ENCODE measurements at regions not wholly inside any gene's neighbourhood (a gene's known extent, or its start where the extent isn't known, plus 50 kb on each side); places are given as distances from the start of the nearest gene placed in this dataset.
"Not testable (repeated sequence)": the region's sequence is repeated elsewhere in the genome, so short reads cannot be mapped to it uniquely, and the experiment has no call there.

GRCh38 chr13:37173214-37173613, 67.8 kb upstream of the CSNK1A1L start:
- WGBS (ENCODE audit: insufficient coverage, insufficient read length), result no CpG with 5 or more reads among the region's 3 CpGs
- H3K27me3 ChIP-seq (ENCODE audit: control insufficient read depth, insufficient read depth, low read length), result no peaks in the 10 kb centered on the region
- DNase-seq (ENCODE audit: low read depth, low spot score), result no peak
- no peak overlapping the region for H3K4me3 ChIP-seq (ENCODE audit: low read length)
- no peaks in the 10 kb centered on the region for H3K9me3 ChIP-seq (ENCODE audit: control insufficient read depth, insufficient read depth, low read length)
- no peaks in the 10 kb centered on the region for H3K36me3 ChIP-seq (ENCODE audit: control insufficient read depth, insufficient read depth, low read length)
- no peak overlapping the region for H3K27ac ChIP-seq (ENCODE audit: low read length)
- no peaks in the 10 kb centered on the region for H3K4me1 ChIP-seq (ENCODE audit: control insufficient read depth, insufficient read depth, low read length)

GRCh38 chr13:37172226-37172625, 66.8 kb upstream of the CSNK1A1L start:
- H3K4me3 ChIP-seq (ENCODE audit: low read length); H3K27ac ChIP-seq (ENCODE audit: low read length); H3K27me3 ChIP-seq (ENCODE audit: control insufficient read depth, insufficient read depth, low read length); H3K9me3 ChIP-seq (ENCODE audit: control insufficient read depth, insufficient read depth, low read length); DNase-seq (ENCODE audit: low read depth, low spot score); H3K36me3 ChIP-seq (ENCODE audit: control insufficient read depth, insufficient read depth, low read length); H3K4me1 ChIP-seq (ENCODE audit: control insufficient read depth, insufficient read depth, low read length): not testable (repeated sequence)
- no CpG with 5 or more reads among the region's 11 CpGs for WGBS (ENCODE audit: insufficient coverage, insufficient read length)

- Histone ChIP-seq H3K9me3 (ENCODE audit: control insufficient read depth, insufficient read depth, low read length) (no peaks in the 10 kb centered on the region), H3K36me3 (ENCODE audit: control insufficient read depth, insufficient read depth, low read length) (no peaks in the 10 kb centered on the region), H3K4me1 (ENCODE audit: control insufficient read depth, insufficient read depth, low read length) (no peaks in the 10 kb centered on the region), H3K27me3 (ENCODE audit: control insufficient read depth, insufficient read depth, low read length) (no peaks in the 10 kb centered on the region), H3K27ac (ENCODE audit: low read length) (no peak overlapping the region), H3K4me3 (ENCODE audit: low read length) (no peak overlapping the region)
- DNase-seq (ENCODE audit: low read depth, low spot score), result no peak
Measured at GRCh38 chr13:37168926-37169325, 63.5 kb upstream of the CSNK1A1L start.

DNA sequence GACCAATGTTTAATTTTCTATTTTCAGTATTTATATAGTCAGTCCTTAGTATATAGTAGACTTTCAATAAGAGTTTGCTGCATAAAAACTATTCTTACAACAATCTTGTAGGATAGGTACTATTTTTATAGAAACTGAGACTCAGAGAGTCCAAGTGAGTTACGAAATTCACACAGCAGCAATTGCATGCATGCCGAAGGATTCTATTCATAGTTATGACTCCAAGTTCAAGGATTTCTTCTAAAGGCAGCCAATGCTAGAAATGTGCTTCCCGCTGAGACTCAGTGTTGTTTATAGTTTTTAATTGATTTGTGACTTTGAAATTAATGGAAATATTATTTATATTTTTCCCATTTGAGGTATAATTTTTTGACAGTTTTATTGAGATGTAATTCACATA, 62.7 kb upstream of the CSNK1A1L start:
- no peaks in the 10 kb centered on the region for H3K9me3 ChIP-seq (ENCODE audit: control insufficient read depth, insufficient read depth, low read length)
- H3K4me1 ChIP-seq (ENCODE audit: control insufficient read depth, insufficient read depth, low read length), result no peaks in the 10 kb centered on the region
- H3K27me3 ChIP-seq (ENCODE audit: control insufficient read depth, insufficient read depth, low read length), result no peaks in the 10 kb centered on the region
- no peaks in the 10 kb centered on the region for H3K36me3 ChIP-seq (ENCODE audit: control insufficient read depth, insufficient read depth, low read length)
- DNase-seq (ENCODE audit: low read depth, low spot score), result no peak
- no peak overlapping the region for H3K4me3 ChIP-seq (ENCODE audit: low read length)
- H3K27ac ChIP-seq (ENCODE audit: low read length), result no peak overlapping the region
- no CpG with 5 or more reads among the region's 3 CpGs for WGBS (ENCODE audit: insufficient coverage, insufficient read length)

DNA sequence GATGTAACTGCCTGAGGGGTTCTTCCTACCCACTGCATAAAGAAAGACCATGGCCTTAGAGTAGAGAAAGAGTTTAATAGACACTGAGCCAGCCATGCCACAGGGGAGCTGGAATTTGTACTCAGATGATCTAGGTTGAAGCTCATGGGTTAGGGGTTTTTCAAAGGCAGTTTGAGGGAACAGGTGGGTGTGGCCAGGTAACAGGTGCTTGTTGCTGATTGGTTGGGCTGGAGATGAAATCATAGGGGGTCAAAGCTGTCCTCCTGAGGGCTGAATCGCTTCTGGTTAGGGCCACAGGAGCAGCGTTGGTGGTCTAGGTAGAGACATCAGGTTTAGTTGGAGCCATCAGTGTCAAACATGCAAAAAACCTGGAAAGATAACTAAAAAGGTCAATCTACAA, 59.2 kb upstream of the CSNK1A1L start:
- Histone ChIP-seq H3K9me3 (ENCODE audit: control insufficient read depth, insufficient read depth, low read length) (no peaks in the 10 kb centered on the region), H3K27me3 (ENCODE audit: control insufficient read depth, insufficient read depth, low read length) (no peaks in the 10 kb centered on the region), H3K36me3 (ENCODE audit: control insufficient read depth, insufficient read depth, low read length) (no peaks in the 10 kb centered on the region), H3K4me1 (ENCODE audit: control insufficient read depth, insufficient read depth, low read length) (no peaks in the 10 kb centered on the region), H3K4me3 (ENCODE audit: low read length) (no peak overlapping the region), H3K27ac (ENCODE audit: low read length) (no peak overlapping the region)
- WGBS (ENCODE audit: insufficient coverage, insufficient read length), result no CpG with 5 or more reads among the region's 2 CpGs
- DNase-seq (ENCODE audit: low read depth, low spot score), result no peak

DNA sequence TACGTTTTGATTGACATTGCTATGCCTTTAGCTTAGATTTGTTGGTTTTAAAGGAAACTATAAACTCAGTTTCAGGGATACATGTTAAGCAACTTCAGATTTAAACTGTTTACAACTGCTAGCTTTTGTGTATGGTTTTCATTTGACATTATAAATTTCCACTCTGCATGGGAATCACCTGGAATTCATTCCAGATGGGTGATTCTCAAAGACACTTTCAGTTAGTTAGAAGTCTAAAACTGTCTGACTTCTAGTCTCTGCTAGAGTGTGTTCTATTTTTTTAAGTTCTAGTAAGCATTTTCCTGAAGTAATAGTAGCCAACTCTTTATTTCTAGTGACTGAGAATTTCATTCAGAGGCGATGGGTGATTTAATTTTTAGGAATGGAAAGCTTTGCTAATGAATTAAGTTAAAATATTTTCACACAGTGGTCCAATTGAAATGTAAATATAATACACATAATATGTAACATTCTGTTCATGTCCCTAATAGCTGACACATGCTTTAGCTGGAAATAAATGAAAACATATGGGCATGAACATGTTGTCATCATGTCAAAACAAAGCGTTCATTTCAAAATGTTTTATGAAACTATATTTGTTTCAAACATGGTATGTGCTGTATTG, 58.3 kb upstream of the CSNK1A1L start:
- Histone ChIP-seq H3K4me3 (ENCODE audit: low read length) (no peak overlapping the region), H3K27ac (ENCODE audit: low read length) (no peak overlapping the region), H3K27me3 (ENCODE audit: control insufficient read depth, insufficient read depth, low read length) (no peaks in the 10 kb centered on the region), H3K9me3 (ENCODE audit: control insufficient read depth, insufficient read depth, low read length) (no peaks in the 10 kb centered on the region), H3K4me1 (ENCODE audit: control insufficient read depth, insufficient read depth, low read length) (no peaks in the 10 kb centered on the region), H3K36me3 (ENCODE audit: control insufficient read depth, insufficient read depth, low read length) (no peaks in the 10 kb centered on the region)
- no CpG with 5 or more reads among the region's 3 CpGs for WGBS (ENCODE audit: insufficient coverage, insufficient read length)
- no peak for DNase-seq (ENCODE audit: low read depth, low spot score)

- no peak for DNase-seq (ENCODE audit: low read depth, low spot score)
- Histone ChIP-seq H3K27ac (ENCODE audit: low read length) (no peak overlapping the region), H3K36me3 (ENCODE audit: control insufficient read depth, insufficient read depth, low read length) (no peaks in the 10 kb centered on the region), H3K4me1 (ENCODE audit: control insufficient read depth, insufficient read depth, low read length) (no peaks in the 10 kb centered on the region), H3K27me3 (ENCODE audit: control insufficient read depth, insufficient read depth, low read length) (no peaks in the 10 kb centered on the region), H3K4me3 (ENCODE audit: low read length) (no peak overlapping the region), H3K9me3 (ENCODE audit: control insufficient read depth, insufficient read depth, low read length) (no peaks in the 10 kb centered on the region)
- WGBS (ENCODE audit: insufficient coverage, insufficient read length), result no CpG with 5 or more reads among the region's 2 CpGs
Measured at GRCh38 chr13:37158481-37158880, 53.0 kb upstream of the CSNK1A1L start.

- H3K4me3 ChIP-seq (ENCODE audit: low read length); DNase-seq (ENCODE audit: low read depth, low spot score); H3K4me1 ChIP-seq (ENCODE audit: control insufficient read depth, insufficient read depth, low read length); H3K36me3 ChIP-seq (ENCODE audit: control insufficient read depth, insufficient read depth, low read length); H3K27ac ChIP-seq (ENCODE audit: low read length); H3K9me3 ChIP-seq (ENCODE audit: control insufficient read depth, insufficient read depth, low read length); H3K27me3 ChIP-seq (ENCODE audit: control insufficient read depth, insufficient read depth, low read length): not testable (repeated sequence)
- WGBS (ENCODE audit: insufficient coverage, insufficient read length), result no CpG with 5 or more reads among the region's 22 CpGs
Measured at GRCh38 chr13:37155613-37156097, 50.2 kb upstream of the CSNK1A1L start.

Data from iPS DF 6.9 (cell line).